ENCODE measurements at regions not wholly inside any gene's neighbourhood (a gene's known extent, or its start where the extent isn't known, plus 50 kb on each side); places are given as distances from the start of the nearest gene placed in this dataset.
"Not testable (repeated sequence)": the region's sequence is repeated elsewhere in the genome, so short reads cannot be mapped to it uniquely, and the experiment has no call there.

DNA sequence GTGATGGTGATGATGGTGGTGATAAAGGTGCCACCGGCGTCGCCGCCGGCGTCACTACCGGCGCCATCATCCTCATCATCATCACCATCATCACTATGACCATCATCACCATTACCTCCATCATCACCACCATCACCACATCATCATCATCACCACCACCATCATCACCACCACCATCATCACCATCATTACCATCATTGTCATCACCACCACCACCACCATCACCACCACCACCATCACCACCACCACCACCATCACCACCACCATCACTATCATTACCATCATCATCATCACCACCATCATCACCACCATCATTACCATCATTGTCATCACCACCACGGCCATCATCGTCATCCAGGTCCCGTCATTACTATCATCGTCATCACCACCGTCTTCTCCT lies 179.7 kb downstream of the NPIPB11 start:
- DNase-seq: no peak
- Histone ChIP-seq H3K27me3 (no peaks in the 10 kb centered on the region), H3K4me3 (replicated peaks in 1 of 3) (no peak overlapping the region), H3K9me3 (no peaks in the 10 kb centered on the region), H3K36me3 (no peaks in the 10 kb centered on the region), H3K4me1 (no peaks in the 10 kb centered on the region), H3K27ac (no peak overlapping the region)
- 33 to 50% methylated on average over 2 to 6 of the region's 13 CpGs for WGBS, 2 donors
- intact Hi-C loops (cut with DNase I): no loop called here
- TF ChIP-seq POLR2A (IDR thresholded peaks at IDR 0.05): no peak
- TF ChIP-seq CTCF (IDR thresholded peaks at IDR 0.05): no peak

DNA sequence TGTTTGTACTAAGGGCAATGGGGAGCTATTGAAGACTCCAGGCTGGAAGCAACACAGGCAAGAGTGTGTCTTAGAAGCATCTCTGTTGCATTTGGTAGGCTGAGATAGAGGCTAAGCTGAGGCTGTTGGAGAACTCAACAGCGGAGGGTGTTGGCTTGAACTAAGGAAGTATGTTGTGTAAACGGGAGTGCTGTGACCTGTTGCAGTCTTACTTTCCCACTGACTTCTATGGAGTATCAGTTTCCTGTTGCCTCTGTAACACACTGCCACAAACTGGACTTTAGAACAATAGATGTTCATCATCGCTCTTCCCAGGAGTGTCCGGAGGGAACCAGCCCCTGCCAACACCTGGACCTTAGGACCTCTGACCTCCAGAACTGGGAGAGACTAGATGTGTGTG lies 181.8 kb downstream of the NPIPB11 start:
- WGBS, 2 donors: 61 to 80% methylated on average over 2 to 4 of the region's 4 CpGs
- H3K27ac ChIP-seq; intact Hi-C loops (cut with DNase I); DNase-seq; H3K9me3 ChIP-seq; H3K36me3 ChIP-seq; H3K27me3 ChIP-seq; H3K4me3 ChIP-seq (replicated peaks in 1 of 3); H3K4me1 ChIP-seq: not testable (repeated sequence)

- H3K4me3 ChIP-seq (replicated peaks in 1 of 3); H3K27ac ChIP-seq; DNase-seq; H3K36me3 ChIP-seq; H3K4me1 ChIP-seq; intact Hi-C loops (cut with DNase I); H3K9me3 ChIP-seq; H3K27me3 ChIP-seq: not testable (repeated sequence)
- 100% methylated on average over 3 of the region's 7 CpGs; no CpG with 5 or more reads in 1 of the 2 donors for WGBS, 2 donors
Observed at GRCh38 chr16:29222615-29223014, 183.9 kb downstream of the NPIPB11 start.

DNA sequence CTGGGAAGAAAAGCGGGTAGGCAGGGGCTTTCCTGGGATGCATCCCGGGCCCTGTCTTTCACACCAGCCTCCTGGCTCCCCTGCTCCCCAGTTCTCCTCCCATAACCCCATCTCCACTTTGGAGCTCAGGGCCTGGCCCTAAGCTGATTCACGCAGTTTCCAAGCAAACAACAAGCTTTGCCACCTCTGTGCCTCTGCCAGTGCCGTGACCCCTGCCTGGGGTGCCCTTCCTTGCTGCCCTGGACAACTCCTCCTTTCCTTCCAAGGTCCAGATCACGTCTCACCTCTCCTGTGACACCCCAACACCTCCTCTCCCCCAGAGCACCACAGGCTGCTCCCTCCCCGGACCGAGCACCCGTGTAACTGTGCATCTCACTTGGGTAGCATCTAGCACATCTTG lies 184.5 kb downstream of the NPIPB11 start:
- H3K4me3 ChIP-seq (replicated peaks in 1 of 3); H3K27me3 ChIP-seq; intact Hi-C loops (cut with DNase I); DNase-seq; H3K4me1 ChIP-seq; H3K36me3 ChIP-seq; H3K9me3 ChIP-seq: not testable (repeated sequence)
- WGBS, 2 donors: 85 to 91% methylated on average over 8 of the region's 8 CpGs
- H3K27ac ChIP-seq: peak overlapping the region in 1 of 3 donors; percentile 43

DNA sequence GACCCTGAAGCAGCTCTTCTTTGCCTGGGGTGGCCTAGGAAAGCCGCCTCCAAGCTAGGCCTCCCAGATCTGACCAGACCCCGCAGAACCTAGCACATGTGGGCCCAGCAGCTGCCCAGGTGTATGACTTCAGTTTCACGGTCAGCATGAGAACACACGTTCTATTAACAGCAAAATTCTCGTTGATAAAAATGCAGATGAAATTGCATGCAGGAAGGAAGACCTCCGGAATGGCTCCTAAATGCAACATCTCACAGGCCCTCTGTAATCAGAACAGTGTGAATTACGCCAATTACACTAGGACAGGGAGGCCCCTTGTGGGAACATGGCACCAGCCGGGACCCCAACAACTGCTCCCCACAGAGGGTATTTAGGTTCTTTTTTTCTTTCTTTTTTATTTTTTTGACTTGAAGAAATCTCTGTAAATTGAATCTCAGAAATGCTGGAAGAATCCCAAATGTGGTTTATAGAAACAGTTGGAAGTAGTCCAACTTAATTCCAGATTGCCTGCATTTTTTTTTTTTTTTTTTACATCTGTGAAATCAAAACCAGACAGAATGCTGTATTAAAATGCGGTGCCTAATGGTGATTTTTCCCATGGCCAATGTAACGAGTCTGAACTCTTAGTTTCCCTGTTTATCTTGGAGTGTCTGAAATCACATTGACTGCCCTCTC lies 185.1 kb downstream of the NPIPB11 start:
- H3K36me3 ChIP-seq; H3K9me3 ChIP-seq; H3K27me3 ChIP-seq; intact Hi-C loops (cut with DNase I); H3K4me1 ChIP-seq; DNase-seq; H3K4me3 ChIP-seq (replicated peaks in 1 of 3): not testable (repeated sequence)
- 75 to 79% methylated on average over 9 to 10 of the region's 10 CpGs for WGBS, 2 donors
- H3K27ac ChIP-seq: peak overlapping the region in 1 of 3 donors; percentile 43

DNA sequence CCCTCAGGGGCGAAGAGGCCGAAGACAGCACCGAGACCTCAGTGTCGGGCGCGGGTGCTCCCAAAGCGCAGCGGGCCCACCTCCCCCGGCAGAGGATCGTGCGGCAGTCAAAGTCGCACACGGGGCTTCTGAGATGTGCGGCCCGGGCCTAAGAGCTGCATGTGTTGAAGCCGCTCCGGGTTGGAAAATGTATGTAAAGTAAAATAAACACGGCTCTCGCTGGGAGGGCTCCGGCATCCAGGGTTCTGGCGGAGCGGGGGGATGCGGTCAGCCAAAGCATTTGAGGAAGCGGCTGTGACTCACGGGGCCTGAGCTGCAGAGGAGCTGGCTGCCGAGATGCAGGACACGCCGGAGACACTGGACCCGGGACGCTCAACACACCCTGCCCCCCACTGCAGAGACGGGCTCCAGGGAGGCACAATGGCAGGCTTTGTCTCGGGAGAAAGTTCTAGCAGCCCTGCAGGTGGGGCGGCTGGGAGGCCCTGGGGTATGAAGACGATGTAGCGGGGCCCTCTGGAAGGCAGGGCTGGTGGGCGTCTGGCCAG lies 185.8 kb downstream of the NPIPB11 start:
- H3K36me3 ChIP-seq; intact Hi-C loops (cut with DNase I); DNase-seq; H3K9me3 ChIP-seq; H3K27me3 ChIP-seq; H3K4me1 ChIP-seq; H3K4me3 ChIP-seq (replicated peaks in 1 of 3): not testable (repeated sequence)
- H3K27ac ChIP-seq: peak overlapping the region in 1 of 3 donors; percentile 30
- WGBS, 2 donors: 29% methylated on average over 20 of the region's 36 CpGs; no CpG with 5 or more reads in 1 of the 2 donors

- H3K4me1 ChIP-seq; H3K36me3 ChIP-seq; intact Hi-C loops (cut with DNase I); DNase-seq; H3K27me3 ChIP-seq; H3K9me3 ChIP-seq; H3K4me3 ChIP-seq (replicated peaks in 1 of 3): not testable (repeated sequence)
- peak overlapping the region in 1 of 3 donors; percentile 30 for H3K27ac ChIP-seq
- 72 to 78% methylated on average over 16 to 19 of the region's 24 CpGs for WGBS, 2 donors
Observed at GRCh38 chr16:29219966-29220646, 186.4 kb downstream of the NPIPB11 start.

DNA sequence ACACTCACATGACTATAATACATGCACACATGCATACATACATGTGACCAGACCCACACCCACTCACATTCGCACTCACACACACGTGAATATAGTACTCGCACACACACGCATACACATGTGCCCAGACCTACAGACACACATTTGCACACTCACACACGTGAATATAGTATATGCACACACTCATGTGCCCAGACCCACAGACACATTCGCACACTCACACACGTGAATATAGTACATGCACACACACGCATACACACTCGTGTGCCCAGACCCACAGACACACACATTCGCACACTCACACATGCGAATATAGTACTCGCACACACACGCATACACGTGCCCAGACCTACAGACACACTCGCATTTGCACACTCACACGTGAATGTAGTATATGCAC lies 186.9 kb downstream of the NPIPB11 start:
- H3K4me3 ChIP-seq (replicated peaks in 1 of 3); intact Hi-C loops (cut with DNase I); H3K9me3 ChIP-seq; H3K4me1 ChIP-seq; H3K27me3 ChIP-seq; H3K36me3 ChIP-seq; H3K27ac ChIP-seq; DNase-seq: not testable (repeated sequence)
- 94% methylated on average over 16 of the region's 16 CpGs for WGBS, 2 donors

GRCh38 chr16:29218649-29219048 lies 187.9 kb downstream of the NPIPB11 start:
- H3K27me3 ChIP-seq; H3K36me3 ChIP-seq; intact Hi-C loops (cut with DNase I); DNase-seq; H3K4me1 ChIP-seq; H3K9me3 ChIP-seq; H3K4me3 ChIP-seq (replicated peaks in 1 of 3); H3K27ac ChIP-seq: not testable (repeated sequence)
- WGBS, 2 donors: 96 to 100% methylated on average over 2 to 16 of the region's 26 CpGs

DNA sequence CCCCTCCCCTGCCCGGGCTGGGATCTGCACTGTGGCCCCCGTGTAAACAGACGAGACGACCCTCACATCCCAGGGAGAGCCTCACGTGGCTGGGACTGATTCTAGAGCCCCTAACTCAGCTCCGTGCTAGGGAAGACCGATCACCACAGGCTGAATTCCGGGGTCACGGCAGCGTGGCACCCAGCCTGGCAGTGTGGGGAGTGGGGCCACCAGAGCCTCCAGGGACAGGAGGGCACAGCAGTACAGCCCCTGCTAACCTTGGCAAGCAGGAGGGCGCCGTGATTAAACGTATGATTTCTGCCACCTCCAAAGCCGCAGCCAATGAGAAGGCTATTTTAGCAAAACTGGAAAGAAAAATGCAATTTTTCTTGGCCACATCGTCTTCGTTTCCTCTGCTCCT lies 188.3 kb downstream of the NPIPB11 start:
- 83 to 100% methylated on average over 5 to 6 of the region's 16 CpGs for WGBS, 2 donors
- H3K27ac ChIP-seq; H3K4me1 ChIP-seq; H3K36me3 ChIP-seq; H3K27me3 ChIP-seq; H3K9me3 ChIP-seq; intact Hi-C loops (cut with DNase I); DNase-seq; H3K4me3 ChIP-seq (replicated peaks in 1 of 3): not testable (repeated sequence)

- H3K4me3 ChIP-seq (replicated peaks in 1 of 3); H3K27me3 ChIP-seq; H3K27ac ChIP-seq; H3K4me1 ChIP-seq; H3K9me3 ChIP-seq; intact Hi-C loops (cut with DNase I); H3K36me3 ChIP-seq; DNase-seq: not testable (repeated sequence)
- WGBS, 2 donors: 87 to 92% methylated on average over 13 to 14 of the region's 16 CpGs
Observed at GRCh38 chr16:29217752-29218126, 188.8 kb downstream of the NPIPB11 start.

Measured in thyroid gland (tissue), 4 donors.